ENCODE measurements at regions not wholly inside any gene's neighbourhood (a gene's known extent, or its start where the extent isn't known, plus 50 kb on each side); places are given as distances from the start of the nearest gene placed in this dataset.

DNA sequence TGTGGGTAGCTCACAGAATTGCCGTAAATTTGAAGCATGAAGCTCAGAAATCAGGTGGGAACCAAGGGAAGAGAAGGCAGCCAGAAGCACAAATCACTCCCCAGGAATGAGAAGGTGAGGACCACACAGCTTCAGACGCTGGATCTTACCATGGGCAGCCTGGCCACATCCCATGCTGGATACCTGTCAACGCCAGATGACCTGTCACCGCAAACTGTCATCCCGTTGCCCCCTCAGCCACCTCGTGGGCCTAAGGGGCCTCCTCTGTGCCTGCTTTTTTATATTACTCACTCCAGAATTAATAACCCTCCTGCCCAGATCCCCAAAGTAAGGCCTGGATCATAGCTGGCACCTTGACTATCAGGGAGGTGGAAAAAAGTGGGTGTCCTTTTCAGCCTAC is 82.3 kb upstream of the KCNK12 start:
- Histone ChIP-seq H3K27me3 (replicated peaks in 1 of 4; ENCODE audit: control insufficient read depth in 3 of 4, extremely low read depth in 1 of 4, insufficient read depth in 3 of 4, low read length in 3 of 4) (no peaks in the 10 kb centered on the region; a peak in 2 of 7 replicates), H2BK5ac (ENCODE audit: low read depth, low read length) (no peak overlapping the region), H3K79me1 (ENCODE audit: low read depth, low read length) (no peaks in the 10 kb centered on the region), H3K27ac (ENCODE audit: low read depth, low read length) (no peak overlapping the region), H3K23me2 (ENCODE audit: low read depth, low read length) (no peaks in the 10 kb centered on the region), H2AFZ (ENCODE audit: low read length) (no peak overlapping the region), H4K20me1 (replicated peaks in 1 of 2; ENCODE audit: control insufficient read depth in 1 of 2, insufficient read depth in 2 of 2, low read length in 2 of 2) (no peaks in the 10 kb centered on the region), H3K4me3 (ENCODE audit: extremely low read depth in 1 of 4, insufficient read depth in 2 of 4, low read depth in 3 of 4, low read length in 4 of 4) (no peak overlapping the region), H2BK12ac (ENCODE audit: low read depth, low read length) (no peak overlapping the region), H2BK15ac (ENCODE audit: low read length) (no peak overlapping the region), H3K56ac (replicated peaks; ENCODE audit: insufficient read length, low read depth, low read length) (no peak overlapping the region), H2BK20ac (ENCODE audit: low read length) (no peak overlapping the region), H4K5ac (ENCODE audit: insufficient read length, low read depth, low read length) (no peak overlapping the region), H2BK120ac (replicated peaks; ENCODE audit: low read depth, low read length) (no peak overlapping the region), H3K4ac (replicated peaks; ENCODE audit: insufficient read length, low read depth, low read length) (no peak overlapping the region), H3K4me2 (ENCODE audit: insufficient read depth in 1 of 2, low read depth in 2 of 2, low read length in 2 of 2) (no peak overlapping the region), H4K8ac (ENCODE audit: extremely low read depth, insufficient read depth, low read length) (no peak overlapping the region), H3K18ac (ENCODE audit: extremely low read depth, low read length) (no peak overlapping the region), H4K91ac (replicated peaks; ENCODE audit: insufficient read length, low read length) (no peak overlapping the region), H3K23ac (ENCODE audit: insufficient read length) (no peak overlapping the region), H3K9me3 (ENCODE audit: insufficient read depth in 2 of 2, low read depth in 1 of 2, low read length in 1 of 2) (peaks cover 0 to 6% of the 10 kb centered on the region in 2 experiments; a peak in 1 of 4 replicates), H2AK5ac (ENCODE audit: low read depth, low read length) (no peak overlapping the region; the same call in 1 of the 2 replicates), H3K36me3 (ENCODE audit: control insufficient read depth in 2 of 4, insufficient read depth in 4 of 4, low read length in 3 of 4) (no peaks in the 10 kb centered on the region), H3K9ac (replicated peaks in 1 of 4; ENCODE audit: extremely low read depth in 1 of 4, low read depth in 3 of 4, low read length in 3 of 4) (no peak overlapping the region), H3K4me1 (replicated peaks in 1 of 4; ENCODE audit: control insufficient read depth in 3 of 4, insufficient read depth in 4 of 4, low read length in 3 of 4) (peaks cover 9 to 19% (median 17%) of the 10 kb centered on the region in 4 experiments), H3K79me2 (ENCODE audit: control insufficient read depth in 1 of 2, insufficient read depth in 2 of 2, low read length in 2 of 2) (no peaks in the 10 kb centered on the region), H3K14ac (ENCODE audit: insufficient read length) (no peak overlapping the region)
- FAIRE-seq, result no peak
- ChIA-PET CTCF (ENCODE audit: partially characterized antibody) (interaction anchor here (0.8 to 7.0 kb wide), 16 partner anchors 10 to 216 kb away, joined by 3 to 73 read pairs (median 6); no protein-coding TSS in a partner anchor), POLR2A (ENCODE audit: partially characterized antibody) (interaction anchor here (0.8 to 1.5 kb wide), 3 partner anchors 9 to 42 kb away, joined by 3 to 5 read pairs (median 3); no protein-coding TSS in a partner anchor)
- no peak for DNase-seq (ENCODE audit: low read depth in 1 of 2, low spot score in 2 of 2)
- TF ChIP-seq PHF8 (conservative IDR thresholded peaks at IDR 0.05; ENCODE audit: low read depth, low read length) (no peak), TAF1 (IDR thresholded peaks at IDR 0.05; ENCODE audit: low read depth, low read length) (no peak), POU5F1 (IDR thresholded peaks at IDR 0.05; ENCODE audit: low read depth, low read length) (no peak), EP300 (IDR thresholded peaks at IDR 0.05; ENCODE audit: borderline replicate concordance in 1 of 2, low read depth in 2 of 2, low read length in 2 of 2) (no peak), GABPA (IDR thresholded peaks at IDR 0.05; ENCODE audit: borderline replicate concordance, insufficient read depth, low read length) (no peak), KDM4A (IDR thresholded peaks at IDR 0.05; ENCODE audit: low read depth, low read length, severe bottlenecking) (no peak), YY1 (IDR thresholded peaks at IDR 0.05; ENCODE audit: low read depth, low read length) (no peak), CHD2 (IDR thresholded peaks at IDR 0.05; ENCODE audit: low read length) (no peak)
- WGBS, 2 experiments (ENCODE audit: extremely low coverage in 1 of 2, insufficient coverage in 1 of 2, insufficient read length in 1 of 2, insufficient replicate concordance in 2 of 2, low coverage in 1 of 2, low lambda C conversion rate in 2 of 2, missing lambda C conversion rate in 1 of 2), result 88% methylated on average over 6 of the region's 6 CpGs; no CpG with 5 or more reads in 1 of the 2 experiments

Data from H1 (cell line).